GM12878 (cell line): ENCODE measurements at regions not wholly inside any gene's neighbourhood (a gene's known extent, or its start where the extent isn't known, plus 50 kb on each side); places are given as distances from the start of the nearest gene placed in this dataset.

Source experiments
- BACH1 ChIP-seq: fragments of 450-650 bp; IDR thresholded peaks from 2 replicates; pipeline ENCODE4 v1.6.1; 2017; ENCODE audit warnings: mild to moderate bottlenecking, borderline replicate concordance
- EP300 ChIP-seq, 2 experiments: fragments of 150-350 bp in 1 of 2; IDR thresholded peaks; 2 replicates each; pipeline ENCODE4 v1.6.1; 2011 to 2012; ENCODE audit warnings: low read depth in 2 of 2, low read length in 2 of 2, borderline replicate concordance in 1 of 2, improper control_type of control experiment in 1 of 2, inconsistent platforms in 1 of 2; ENCODE audit not compliant: control insufficient read depth in 1 of 2
- TF ChIP-seq, protein P1 (sequence below), 3 experiments: IDR thresholded peaks in 2 of 3; conservative IDR thresholded peaks in 1 of 3; 2 replicates each; pipeline ENCODE4 v1.5.1; 2011; ENCODE audit warnings: low read depth in 3 of 3, low read length in 3 of 3, mild to moderate bottlenecking in 3 of 3, control low read depth in 2 of 3, moderate library complexity in 2 of 3, inconsistent platforms in 1 of 3, mixed read lengths in 1 of 3; ENCODE audit not compliant: control insufficient read depth in 2 of 3, insufficient read depth in 1 of 3; ENCODE audit errors: extremely low read depth in 1 of 3
- TF ChIP-seq, protein P2 (sequence below): IDR thresholded peaks from 2 replicates; pipeline ENCODE4 v1.6.1; 2012; ENCODE audit warnings: low read depth, low read length, improper control_type of control experiment
- TF ChIP-seq, protein P3 (sequence below): IDR thresholded peaks from 2 replicates; pipeline ENCODE4 v1.6.1; 2011; ENCODE audit warnings: low read depth, low read length, improper control_type of control experiment, borderline replicate concordance

DNA sequence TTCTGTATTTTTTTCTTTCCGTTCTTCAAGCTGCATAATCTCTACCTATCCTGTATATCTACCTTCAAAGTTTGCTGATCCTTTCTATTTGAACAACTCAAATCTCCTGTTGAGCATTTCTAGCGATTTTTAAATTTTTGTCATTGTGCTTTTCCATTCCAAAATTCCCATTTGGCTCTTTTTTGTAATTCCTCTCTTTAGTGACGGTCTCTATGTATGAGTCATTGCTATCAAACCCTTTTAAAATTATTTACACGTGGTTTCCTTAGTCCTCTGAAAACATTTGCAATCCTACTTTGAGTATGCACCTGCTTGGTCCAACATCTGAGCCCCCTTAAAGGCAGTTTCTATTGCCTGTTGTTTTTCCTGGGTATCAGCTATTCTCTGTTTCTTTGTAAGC, 100.5 kb upstream of the FOXC1 start:
- TF ChIP-seq, protein P1, sequence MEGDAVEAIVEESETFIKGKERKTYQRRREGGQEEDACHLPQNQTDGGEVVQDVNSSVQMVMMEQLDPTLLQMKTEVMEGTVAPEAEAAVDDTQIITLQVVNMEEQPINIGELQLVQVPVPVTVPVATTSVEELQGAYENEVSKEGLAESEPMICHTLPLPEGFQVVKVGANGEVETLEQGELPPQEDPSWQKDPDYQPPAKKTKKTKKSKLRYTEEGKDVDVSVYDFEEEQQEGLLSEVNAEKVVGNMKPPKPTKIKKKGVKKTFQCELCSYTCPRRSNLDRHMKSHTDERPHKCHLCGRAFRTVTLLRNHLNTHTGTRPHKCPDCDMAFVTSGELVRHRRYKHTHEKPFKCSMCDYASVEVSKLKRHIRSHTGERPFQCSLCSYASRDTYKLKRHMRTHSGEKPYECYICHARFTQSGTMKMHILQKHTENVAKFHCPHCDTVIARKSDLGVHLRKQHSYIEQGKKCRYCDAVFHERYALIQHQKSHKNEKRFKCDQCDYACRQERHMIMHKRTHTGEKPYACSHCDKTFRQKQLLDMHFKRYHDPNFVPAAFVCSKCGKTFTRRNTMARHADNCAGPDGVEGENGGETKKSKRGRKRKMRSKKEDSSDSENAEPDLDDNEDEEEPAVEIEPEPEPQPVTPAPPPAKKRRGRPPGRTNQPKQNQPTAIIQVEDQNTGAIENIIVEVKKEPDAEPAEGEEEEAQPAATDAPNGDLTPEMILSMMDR (IDR thresholded peaks at IDR 0.05 in 2 of 3, conservative IDR thresholded peaks at IDR 0.05 in 1 of 3; ENCODE audit: control insufficient read depth in 2 of 3, extremely low read depth in 1 of 3, insufficient read depth in 1 of 3, low read depth in 3 of 3, low read length in 3 of 3): no peak
- TF ChIP-seq, protein P2, sequence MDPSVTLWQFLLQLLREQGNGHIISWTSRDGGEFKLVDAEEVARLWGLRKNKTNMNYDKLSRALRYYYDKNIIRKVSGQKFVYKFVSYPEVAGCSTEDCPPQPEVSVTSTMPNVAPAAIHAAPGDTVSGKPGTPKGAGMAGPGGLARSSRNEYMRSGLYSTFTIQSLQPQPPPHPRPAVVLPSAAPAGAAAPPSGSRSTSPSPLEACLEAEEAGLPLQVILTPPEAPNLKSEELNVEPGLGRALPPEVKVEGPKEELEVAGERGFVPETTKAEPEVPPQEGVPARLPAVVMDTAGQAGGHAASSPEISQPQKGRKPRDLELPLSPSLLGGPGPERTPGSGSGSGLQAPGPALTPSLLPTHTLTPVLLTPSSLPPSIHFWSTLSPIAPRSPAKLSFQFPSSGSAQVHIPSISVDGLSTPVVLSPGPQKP: no peak
- TF ChIP-seq BACH1 (no peak), EP300 (IDR thresholded peaks at IDR 0.05; ENCODE audit: borderline replicate concordance in 1 of 2, control insufficient read depth in 1 of 2, low read depth in 2 of 2, low read length in 2 of 2) (no peak)
- TF ChIP-seq, protein P3, sequence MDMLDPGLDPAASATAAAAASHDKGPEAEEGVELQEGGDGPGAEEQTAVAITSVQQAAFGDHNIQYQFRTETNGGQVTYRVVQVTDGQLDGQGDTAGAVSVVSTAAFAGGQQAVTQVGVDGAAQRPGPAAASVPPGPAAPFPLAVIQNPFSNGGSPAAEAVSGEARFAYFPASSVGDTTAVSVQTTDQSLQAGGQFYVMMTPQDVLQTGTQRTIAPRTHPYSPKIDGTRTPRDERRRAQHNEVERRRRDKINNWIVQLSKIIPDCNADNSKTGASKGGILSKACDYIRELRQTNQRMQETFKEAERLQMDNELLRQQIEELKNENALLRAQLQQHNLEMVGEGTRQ: no peak
